Thyroid gland (tissue), 4 donors: ENCODE measurements at regions not wholly inside any gene's neighbourhood (a gene's known extent, or its start where the extent isn't known, plus 50 kb on each side); places are given as distances from the start of the nearest gene placed in this dataset.

ENCODE experiments used
- DNase-seq, 2 donors: peaks; one replicate each; pipeline ENCODE4 v3.0.0-alpha.2; 2019
- H3K27ac ChIP-seq, 3 donors: fragments of 200-600 bp; sonication (generic); 1 replicate in 2 of 3; 2 replicates in 1 of 3; pipeline ENCODE4 v1.5.1; 2016 to 2019; ENCODE audit warnings: mild to moderate bottlenecking in 1 of 3, moderate library complexity in 1 of 3
- H3K27me3 ChIP-seq: fragments of 200-600 bp; sonication (generic); one replicate; pipeline ENCODE4 v1.5.1; 2019
- H3K36me3 ChIP-seq, 2 donors: fragments of 200-600 bp; sonication (generic); one replicate each; pipeline ENCODE4 v1.5.1; 2016 to 2019
- H3K4me1 ChIP-seq, 2 donors: fragments of 200-600 bp; sonication (generic); one replicate each; pipeline ENCODE4 v1.5.1; 2017 to 2019
- H3K4me3 ChIP-seq, 3 donors: fragments of 200-600 bp; sonication (generic); replicated peaks in 1 of 3; 1 replicate in 2 of 3; 2 replicates in 1 of 3; pipeline ENCODE4 v1.5.1; 2016; ENCODE audit warnings: mild to moderate bottlenecking in 1 of 3
- H3K9me3 ChIP-seq: fragments of 200-600 bp; sonication (generic); one replicate; pipeline ENCODE4 v1.5.1; 2017
- POLR2A ChIP-seq, 2 donors: fragments of 450-650 bp; IDR thresholded peaks; one replicate each; pipeline ENCODE4 v1.6.1; 2017; ENCODE audit warnings: antibody characterized with exemption in 2 of 2, mild to moderate bottlenecking in 2 of 2, moderate library complexity in 1 of 2
- WGBS, 2 donors: methylation state at CpG; one replicate each; pipeline ENCODE4 v1.1.5; 2017; 5-methylcytosine and 5-hydroxymethylcytosine counted together
- intact Hi-C: fragments of 100-400 bp; cut with DNase I; formaldehyde crosslinking; loops from one replicate; pipeline ENCODE4 v1.15.1; 2023
- TF ChIP-seq, protein P1 (sequence below), 6 experiments: fragments of 200-600 bp in 3 of 6; fragments of 450-650 bp in 3 of 6; sonication (generic) in 3 of 6; IDR thresholded peaks; one replicate each; pipeline ENCODE4 v1.5.1; 2016 to 2019; ENCODE audit warnings: antibody characterized with exemption in 6 of 6, mild to moderate bottlenecking in 2 of 6, inconsistent platforms in 1 of 6, moderate library complexity in 1 of 6

GRCh38 chr13:40026174-40026585 is 370.7 kb downstream of the COG6 start:
- WGBS, 2 donors: 88 to 90% methylated on average over 5 of the region's 5 CpGs
- Histone ChIP-seq H3K27ac (no peak overlapping the region), H3K4me3 (no peak overlapping the region), H3K36me3 (no peaks in the 10 kb centered on the region), H3K4me1 (no peaks in the 10 kb centered on the region), H3K27me3 (no peaks in the 10 kb centered on the region), H3K9me3 (no peaks in the 10 kb centered on the region)
- no peak for DNase-seq
- TF ChIP-seq, protein P1, sequence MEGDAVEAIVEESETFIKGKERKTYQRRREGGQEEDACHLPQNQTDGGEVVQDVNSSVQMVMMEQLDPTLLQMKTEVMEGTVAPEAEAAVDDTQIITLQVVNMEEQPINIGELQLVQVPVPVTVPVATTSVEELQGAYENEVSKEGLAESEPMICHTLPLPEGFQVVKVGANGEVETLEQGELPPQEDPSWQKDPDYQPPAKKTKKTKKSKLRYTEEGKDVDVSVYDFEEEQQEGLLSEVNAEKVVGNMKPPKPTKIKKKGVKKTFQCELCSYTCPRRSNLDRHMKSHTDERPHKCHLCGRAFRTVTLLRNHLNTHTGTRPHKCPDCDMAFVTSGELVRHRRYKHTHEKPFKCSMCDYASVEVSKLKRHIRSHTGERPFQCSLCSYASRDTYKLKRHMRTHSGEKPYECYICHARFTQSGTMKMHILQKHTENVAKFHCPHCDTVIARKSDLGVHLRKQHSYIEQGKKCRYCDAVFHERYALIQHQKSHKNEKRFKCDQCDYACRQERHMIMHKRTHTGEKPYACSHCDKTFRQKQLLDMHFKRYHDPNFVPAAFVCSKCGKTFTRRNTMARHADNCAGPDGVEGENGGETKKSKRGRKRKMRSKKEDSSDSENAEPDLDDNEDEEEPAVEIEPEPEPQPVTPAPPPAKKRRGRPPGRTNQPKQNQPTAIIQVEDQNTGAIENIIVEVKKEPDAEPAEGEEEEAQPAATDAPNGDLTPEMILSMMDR (IDR thresholded peaks at IDR 0.05): no peak
- no peak for TF ChIP-seq POLR2A (IDR thresholded peaks at IDR 0.05)
- intact Hi-C loops: no loop called here

DNA sequence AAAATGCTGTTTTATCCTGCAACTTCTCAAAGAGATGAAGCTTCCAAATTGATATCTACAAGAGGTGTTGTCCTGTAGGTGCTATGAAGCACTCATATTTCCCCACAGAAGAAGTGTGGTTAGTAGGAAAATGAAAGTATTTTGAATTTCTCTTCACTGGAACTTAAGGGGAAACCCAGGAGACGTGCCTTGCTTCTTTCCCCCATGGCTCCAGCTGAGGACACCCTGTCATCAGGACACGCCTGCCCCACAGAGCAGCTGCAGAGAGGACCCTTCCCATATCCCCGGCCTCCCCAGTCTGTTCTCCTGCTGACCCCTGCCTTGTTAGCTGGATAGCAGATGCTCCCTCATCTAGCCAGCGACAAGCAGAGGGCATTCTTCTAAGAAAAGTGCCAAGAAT is 371.3 kb downstream of the COG6 start:
- 92 to 95% methylated on average over 4 of the region's 4 CpGs for WGBS, 2 donors
- intact Hi-C loops: no loop called here
- no peak for DNase-seq
- Histone ChIP-seq H3K36me3 (no peaks in the 10 kb centered on the region), H3K9me3 (no peaks in the 10 kb centered on the region), H3K4me3 (no peak overlapping the region), H3K4me1 (no peaks in the 10 kb centered on the region), H3K27ac (no peak overlapping the region), H3K27me3 (no peaks in the 10 kb centered on the region)
- TF ChIP-seq, protein P1 (IDR thresholded peaks at IDR 0.05): no peak
- TF ChIP-seq POLR2A (IDR thresholded peaks at IDR 0.05): no peak

DNA sequence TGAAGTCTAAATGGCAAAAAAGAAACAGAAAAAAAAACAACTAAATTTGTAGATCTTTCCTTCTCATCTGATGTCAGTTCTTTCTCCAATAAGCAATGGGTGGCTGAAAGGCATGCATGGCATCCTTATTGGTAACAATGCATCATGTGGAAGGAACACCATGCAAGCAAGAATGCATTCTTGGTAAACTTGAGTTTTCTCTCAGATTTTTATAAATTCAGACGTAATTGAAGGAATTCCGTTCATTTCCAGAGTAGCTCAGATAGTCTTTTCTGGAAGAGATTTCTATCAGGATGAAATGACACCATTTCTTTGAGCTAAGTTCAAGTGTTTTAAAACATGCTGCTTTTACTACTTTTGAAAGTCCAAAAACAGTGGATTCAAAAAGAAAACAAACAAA is 373.0 kb downstream of the COG6 start:
- Histone ChIP-seq H3K27ac (no peak overlapping the region), H3K27me3 (no peaks in the 10 kb centered on the region), H3K4me3 (no peak overlapping the region), H3K4me1 (no peaks in the 10 kb centered on the region), H3K9me3 (no peaks in the 10 kb centered on the region), H3K36me3 (no peaks in the 10 kb centered on the region)
- TF ChIP-seq, protein P1 (IDR thresholded peaks at IDR 0.05): no peak
- TF ChIP-seq POLR2A (IDR thresholded peaks at IDR 0.05): no peak
- 94 to 97% methylated on average over 2 of the region's 2 CpGs for WGBS, 2 donors
- intact Hi-C loops: no loop called here
- DNase-seq: no peak

- Histone ChIP-seq H3K4me3 (no peak overlapping the region), H3K4me1 (no peaks in the 10 kb centered on the region), H3K9me3 (no peaks in the 10 kb centered on the region), H3K27me3 (no peaks in the 10 kb centered on the region), H3K36me3 (no peaks in the 10 kb centered on the region), H3K27ac (no peak overlapping the region)
- intact Hi-C loops: no loop called here
- TF ChIP-seq, protein P1 (IDR thresholded peaks at IDR 0.05): no peak
- no peak for TF ChIP-seq POLR2A (IDR thresholded peaks at IDR 0.05)
- 57 to 58% methylated on average over 4 of the region's 4 CpGs for WGBS, 2 donors
- DNase-seq: no peak
Observed at GRCh38 chr13:40031031-40031430, 375.6 kb downstream of the COG6 start.

GRCh38 chr13:40039061-40039460 is 383.6 kb downstream of the COG6 start:
- Histone ChIP-seq H3K27me3 (no peaks in the 10 kb centered on the region), H3K36me3 (no peaks in the 10 kb centered on the region), H3K27ac (no peak overlapping the region), H3K4me1 (peaks cover 0 to 6% of the 10 kb centered on the region in 2 donors), H3K9me3 (no peaks in the 10 kb centered on the region), H3K4me3 (no peak overlapping the region)
- intact Hi-C loops: no loop called here
- TF ChIP-seq POLR2A (IDR thresholded peaks at IDR 0.05): no peak
- TF ChIP-seq, protein P1 (IDR thresholded peaks at IDR 0.05): no peak
- 89 to 90% methylated on average over 2 of the region's 2 CpGs for WGBS, 2 donors
- DNase-seq: no peak
